Keratinocyte (primary cell): ENCODE measurements at regions not wholly inside any gene's neighbourhood (a gene's known extent, or its start where the extent isn't known, plus 50 kb on each side); places are given as distances from the start of the nearest gene placed in this dataset.

Source experiments
- EZH2 ChIP-seq: IDR thresholded peaks from one replicate; pipeline ENCODE4 v1.6.1; 2012; ENCODE audit warnings: inconsistent platforms, mild to moderate bottlenecking, low read length, moderate library complexity
- TF ChIP-seq, protein P1 (sequence below), 3 experiments: IDR thresholded peaks in 1 of 3; conservative IDR thresholded peaks in 1 of 3; optimal IDR thresholded peaks in 1 of 3; 2 replicates in 2 of 3; 3 replicates in 1 of 3; pipeline versions ENCODE3 to v1.5.1; 2011; ENCODE audit warnings: low read length in 3 of 3, mild to moderate bottlenecking in 3 of 3, moderate library complexity in 2 of 3, control low read depth in 1 of 3, inconsistent platforms in 1 of 3; ENCODE audit not compliant: insufficient read depth in 2 of 3; ENCODE audit errors: extremely low read depth in 1 of 3

DNA sequence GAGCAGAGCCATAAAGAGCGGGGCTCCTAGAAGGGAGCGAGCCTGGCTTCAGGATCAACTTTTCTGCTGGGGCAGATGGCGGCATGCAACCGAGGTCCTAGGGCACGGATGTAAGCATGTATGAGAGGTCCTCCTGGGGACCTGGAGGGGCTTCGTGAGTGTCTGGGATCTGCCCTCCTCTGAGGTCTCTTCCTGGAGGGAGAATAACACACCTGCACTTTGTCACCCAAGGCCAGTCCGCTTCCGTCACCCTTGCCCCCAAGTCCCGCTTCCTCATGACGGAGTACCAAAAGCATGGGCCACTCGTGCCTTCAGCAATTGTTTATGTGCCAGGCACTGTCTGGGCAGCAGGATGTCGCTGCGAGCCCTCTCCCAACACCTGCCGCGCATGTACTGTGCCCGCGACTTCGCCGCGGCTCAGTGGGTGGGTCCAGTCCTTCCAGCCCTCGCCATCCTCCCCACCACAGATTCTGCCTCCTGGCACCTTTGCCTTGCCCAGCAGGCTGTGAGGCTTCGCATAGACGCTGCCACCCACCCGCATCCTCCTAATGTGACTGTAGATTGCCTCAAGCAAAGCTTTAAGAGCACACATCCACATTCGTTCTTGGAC lies 60.0 kb upstream of the TMPRSS2 start:
- TF ChIP-seq, protein P1, sequence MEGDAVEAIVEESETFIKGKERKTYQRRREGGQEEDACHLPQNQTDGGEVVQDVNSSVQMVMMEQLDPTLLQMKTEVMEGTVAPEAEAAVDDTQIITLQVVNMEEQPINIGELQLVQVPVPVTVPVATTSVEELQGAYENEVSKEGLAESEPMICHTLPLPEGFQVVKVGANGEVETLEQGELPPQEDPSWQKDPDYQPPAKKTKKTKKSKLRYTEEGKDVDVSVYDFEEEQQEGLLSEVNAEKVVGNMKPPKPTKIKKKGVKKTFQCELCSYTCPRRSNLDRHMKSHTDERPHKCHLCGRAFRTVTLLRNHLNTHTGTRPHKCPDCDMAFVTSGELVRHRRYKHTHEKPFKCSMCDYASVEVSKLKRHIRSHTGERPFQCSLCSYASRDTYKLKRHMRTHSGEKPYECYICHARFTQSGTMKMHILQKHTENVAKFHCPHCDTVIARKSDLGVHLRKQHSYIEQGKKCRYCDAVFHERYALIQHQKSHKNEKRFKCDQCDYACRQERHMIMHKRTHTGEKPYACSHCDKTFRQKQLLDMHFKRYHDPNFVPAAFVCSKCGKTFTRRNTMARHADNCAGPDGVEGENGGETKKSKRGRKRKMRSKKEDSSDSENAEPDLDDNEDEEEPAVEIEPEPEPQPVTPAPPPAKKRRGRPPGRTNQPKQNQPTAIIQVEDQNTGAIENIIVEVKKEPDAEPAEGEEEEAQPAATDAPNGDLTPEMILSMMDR (optimal IDR thresholded peaks at IDR 0.05 in 1 of 3, IDR thresholded peaks at IDR 0.05 in 1 of 3, conservative IDR thresholded peaks at IDR 0.05 in 1 of 3; ENCODE audit: extremely low read depth in 1 of 3, insufficient read depth in 2 of 3, low read length in 3 of 3) = no peak
- no peak for TF ChIP-seq EZH2
